GM18498 (cell line): ENCODE measurements at regions not wholly inside any gene's neighbourhood (a gene's known extent, or its start where the extent isn't known, plus 50 kb on each side); places are given as distances from the start of the nearest gene placed in this dataset.
"Not testable (repeated sequence)": the region's sequence is repeated elsewhere in the genome, so short reads cannot be mapped to it uniquely, and the experiment has no call there.

Source experiments
- ATAC-seq: cut with Tn5 transposase; IDR thresholded peaks from one replicate; pipeline ENCODE4 v1.9.1; 2021; ENCODE audit warnings: mild to moderate bottlenecking, moderate library complexity; ENCODE audit not compliant: unreplicated experiment

GRCh38 chr21:28216976-28217523 is 775.6 kb downstream of the LTN1 start:
- ATAC-seq = no peak

GRCh38 chr21:28215214-28215954 is 777.3 kb downstream of the LTN1 start:
- ATAC-seq = no peak

DNA sequence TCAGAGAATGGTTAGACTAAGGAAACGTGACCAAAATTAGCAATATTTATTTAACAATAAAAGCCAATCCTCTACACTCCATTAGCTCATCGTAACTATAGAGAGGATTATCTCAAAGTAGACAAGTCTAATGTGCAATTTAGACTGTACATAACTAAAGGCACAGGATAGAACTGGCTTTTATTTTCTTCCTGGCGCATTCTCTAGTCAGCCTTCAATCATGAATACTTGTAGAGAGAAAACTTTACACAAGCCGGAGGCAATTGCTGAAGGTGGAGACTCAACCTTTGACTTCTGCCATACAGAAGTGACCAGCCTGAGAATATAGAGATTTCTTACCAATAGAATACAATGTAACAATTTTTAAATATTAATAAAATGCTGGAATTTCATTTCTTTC is 777.9 kb downstream of the LTN1 start:
- ATAC-seq = no peak

- ATAC-seq = no peak
Measured at GRCh38 chr21:28213261-28213660, 779.4 kb downstream of the LTN1 start.

- no peak for ATAC-seq
Measured at GRCh38 chr21:28212061-28212460, 780.6 kb downstream of the LTN1 start.

GRCh38 chr21:28207436-28208173 is 785.1 kb downstream of the LTN1 start:
- ATAC-seq = no peak

DNA sequence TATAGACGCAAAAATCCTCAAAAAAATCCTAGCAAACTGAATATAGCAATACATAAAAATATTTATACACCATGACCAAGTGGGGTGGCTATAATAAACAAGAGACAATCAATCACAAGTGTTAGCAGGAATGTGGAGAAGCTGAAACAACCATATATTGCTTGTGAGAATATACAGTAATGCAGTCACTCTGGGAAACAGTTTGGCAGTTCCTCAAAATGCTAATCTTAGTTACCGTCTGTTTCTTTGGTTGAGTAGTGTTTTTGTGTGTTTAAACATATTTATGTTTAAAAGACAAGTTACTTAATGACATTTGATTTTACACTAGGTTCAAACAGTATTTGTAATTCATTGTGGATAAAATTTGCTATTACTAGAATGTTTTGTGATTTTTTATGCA is 792.0 kb downstream of the LTN1 start:
- ATAC-seq = no peak

- ATAC-seq = no peak
Measured at GRCh38 chr21:28196981-28197380, 795.7 kb downstream of the LTN1 start.

DNA sequence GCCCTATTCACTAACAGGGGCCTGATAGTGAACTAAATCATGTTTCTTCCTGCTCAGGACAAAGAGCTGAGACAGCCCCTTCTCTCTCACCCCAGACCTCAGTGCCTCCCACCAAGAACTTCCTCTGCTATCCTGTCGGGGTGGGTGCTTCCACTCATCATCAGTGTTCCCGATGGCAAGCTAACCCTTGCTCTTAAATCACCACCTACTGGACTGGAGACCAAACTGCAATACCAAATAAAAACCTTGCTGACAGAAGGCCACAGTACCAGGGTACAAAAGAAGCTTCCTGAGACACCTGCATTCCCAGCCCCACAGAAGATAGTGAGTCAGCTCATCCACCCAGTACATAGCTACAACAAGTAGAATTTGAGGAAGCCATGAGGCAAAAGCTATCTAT is 799.5 kb downstream of the LTN1 start:
- ATAC-seq = no peak

DNA sequence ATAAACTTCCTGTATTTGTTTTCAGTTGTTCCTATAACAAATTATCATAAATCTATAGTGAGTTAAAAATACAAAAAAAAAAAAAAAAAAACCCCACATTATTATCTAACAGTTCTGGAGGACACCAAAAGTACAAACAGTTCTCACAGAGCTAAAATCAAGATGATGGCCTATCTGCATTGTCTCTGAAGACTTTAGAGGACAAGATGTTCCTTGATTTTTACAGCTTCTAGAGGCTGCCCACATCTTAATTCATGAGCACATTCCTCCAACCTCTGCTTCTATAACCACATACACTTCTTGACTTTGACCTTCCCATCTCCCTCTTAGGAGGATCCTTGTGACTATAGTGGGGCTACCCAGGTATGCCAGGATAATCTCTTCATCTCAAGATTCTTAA is 806.1 kb downstream of the LTN1 start:
- ATAC-seq = no peak

GRCh38 chr21:28181730-28182129 is 810.9 kb downstream of the LTN1 start:
- ATAC-seq = no peak

DNA sequence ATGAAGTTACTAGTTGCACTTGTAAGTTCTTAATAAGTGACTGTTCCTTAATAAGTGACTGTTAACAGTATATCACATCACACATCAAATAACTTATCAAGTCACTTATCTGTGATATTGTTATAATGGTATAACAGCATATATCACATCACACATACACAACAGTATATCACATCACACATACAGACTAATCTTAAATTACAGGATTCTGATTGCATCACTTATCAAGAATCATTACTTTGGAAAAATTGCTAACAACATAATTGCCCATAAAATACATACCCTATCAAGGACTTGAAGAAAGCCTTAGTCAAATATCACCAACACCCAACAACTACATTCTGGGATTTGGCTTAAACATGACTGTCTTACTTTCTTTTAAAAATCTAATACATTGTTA is 813.5 kb downstream of the LTN1 start:
- ATAC-seq = no peak

GRCh38 chr21:28177124-28177523 is 815.6 kb downstream of the LTN1 start:
- ATAC-seq = no peak

GRCh38 chr21:28174701-28175100 is 818.0 kb downstream of the LTN1 start:
- no peak for ATAC-seq

GRCh38 chr21:28174006-28174405 is 818.7 kb downstream of the LTN1 start:
- ATAC-seq = no peak

- ATAC-seq = no peak
Measured at GRCh38 chr21:28172376-28172775, 820.3 kb downstream of the LTN1 start.

DNA sequence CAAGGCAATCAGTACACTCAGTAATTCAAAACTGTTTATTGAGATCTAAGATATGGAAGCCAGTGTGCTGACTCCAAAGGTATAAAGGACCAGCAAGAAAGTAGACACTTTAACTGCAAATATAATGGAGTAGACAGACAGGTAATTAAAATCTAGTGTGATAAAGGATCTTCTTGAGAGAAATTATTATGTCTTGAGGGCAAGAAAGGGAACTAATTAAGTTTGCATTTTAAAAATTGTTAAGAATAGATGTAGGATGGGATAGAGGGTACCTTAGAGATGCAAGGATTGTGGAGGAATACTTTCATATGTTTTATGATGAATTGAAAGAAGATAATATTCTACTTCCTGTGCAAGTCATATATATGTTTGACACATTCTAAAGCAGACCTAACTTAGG is 825.3 kb downstream of the LTN1 start:
- ATAC-seq = no peak

- not testable (repeated sequence) for ATAC-seq
Measured at GRCh38 chr21:28164519-28164918, 828.2 kb downstream of the LTN1 start.

- not testable (repeated sequence) for ATAC-seq
Measured at GRCh38 chr21:28162052-28162451, 830.6 kb downstream of the LTN1 start.

GRCh38 chr21:28160378-28160777 is 832.3 kb downstream of the LTN1 start:
- no peak for ATAC-seq

- ATAC-seq = no peak
Measured at GRCh38 chr21:28159396-28159795, 833.3 kb downstream of the LTN1 start.

DNA sequence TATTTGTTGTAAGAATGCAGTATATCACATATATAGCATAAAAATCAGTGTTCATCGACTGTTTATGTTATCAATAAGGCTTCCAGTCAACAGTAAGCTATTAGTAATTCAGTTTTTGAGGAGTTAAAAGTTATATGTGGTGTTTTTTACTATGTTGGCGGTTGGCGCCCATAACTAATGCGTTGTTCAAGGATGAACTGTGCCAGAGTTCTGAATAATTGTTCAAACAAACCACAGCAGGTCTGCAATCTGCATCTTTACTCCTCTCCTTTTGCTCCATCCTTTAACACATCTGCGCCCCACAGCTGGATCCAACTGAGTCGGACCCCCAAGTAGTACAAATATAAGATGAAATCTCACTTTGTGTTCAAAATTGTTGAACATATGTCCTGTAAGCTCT is 836.1 kb downstream of the LTN1 start:
- ATAC-seq = no peak
